ENCODE measurements at regions not wholly inside any gene's neighbourhood (a gene's known extent, or its start where the extent isn't known, plus 50 kb on each side); places are given as distances from the start of the nearest gene placed in this dataset.

GRCh38 chr9:1454616-1455347, 404.6 kb downstream of the DMRT2 start:
- Mint-ChIP-seq H3K4me1 (ENCODE audit: low read depth) (peaks cover 7% of the 10 kb centered on the region), H3K9me3 (no peaks in the 10 kb centered on the region), H3K27me3 (ENCODE audit: insufficient read depth) (peaks cover 8% of the 10 kb centered on the region), H3K36me3 (ENCODE audit: low read depth) (no peaks in the 10 kb centered on the region), H3K4me3 (no peak overlapping the region), H3K27ac (no peak overlapping the region)
- no peak for TF ChIP-seq CTCF (IDR thresholded peaks at IDR 0.05)
- no peak for DNase-seq

GRCh38 chr9:1455766-1456165, 405.6 kb downstream of the DMRT2 start:
- Mint-ChIP-seq H3K9me3 (no peaks in the 10 kb centered on the region), H3K36me3 (ENCODE audit: low read depth) (no peaks in the 10 kb centered on the region), H3K27me3 (ENCODE audit: insufficient read depth) (peaks cover 12% of the 10 kb centered on the region), H3K4me3 (no peak overlapping the region), H3K27ac (no peak overlapping the region), H3K4me1 (ENCODE audit: low read depth) (peaks cover 7% of the 10 kb centered on the region)
- TF ChIP-seq CTCF (IDR thresholded peaks at IDR 0.05), result no peak
- no peak for DNase-seq

- DNase-seq, result no peak
- Mint-ChIP-seq H3K9me3 (no peaks in the 10 kb centered on the region), H3K27me3 (ENCODE audit: insufficient read depth) (peaks cover 11% of the 10 kb centered on the region), H3K4me1 (ENCODE audit: low read depth) (peaks cover 7% of the 10 kb centered on the region), H3K4me3 (no peak overlapping the region), H3K36me3 (ENCODE audit: low read depth) (no peaks in the 10 kb centered on the region), H3K27ac (no peak overlapping the region)
- TF ChIP-seq CTCF (IDR thresholded peaks at IDR 0.05), result no peak
Observed at GRCh38 chr9:1456301-1457024, 406.3 kb downstream of the DMRT2 start.

GRCh38 chr9:1457460-1457859, 407.3 kb downstream of the DMRT2 start:
- H3K27ac Mint-ChIP-seq, result no peak overlapping the region
- TF ChIP-seq CTCF (IDR thresholded peaks at IDR 0.05), result no peak
- peaks cover 7% of the 10 kb centered on the region for H3K4me1 Mint-ChIP-seq (ENCODE audit: low read depth)
- H3K27me3 Mint-ChIP-seq (ENCODE audit: insufficient read depth), result peaks cover 15% of the 10 kb centered on the region
- H3K4me3 Mint-ChIP-seq, result no peak overlapping the region
- H3K36me3 Mint-ChIP-seq (ENCODE audit: low read depth), result no peaks in the 10 kb centered on the region
- no peaks in the 10 kb centered on the region for H3K9me3 Mint-ChIP-seq
- no peak for DNase-seq

- Mint-ChIP-seq H3K4me3 (no peak overlapping the region), H3K27me3 (ENCODE audit: insufficient read depth) (peaks cover 15% of the 10 kb centered on the region), H3K27ac (no peak overlapping the region), H3K36me3 (ENCODE audit: low read depth) (no peaks in the 10 kb centered on the region), H3K9me3 (no peaks in the 10 kb centered on the region), H3K4me1 (ENCODE audit: low read depth) (peaks cover 7% of the 10 kb centered on the region)
- TF ChIP-seq CTCF (IDR thresholded peaks at IDR 0.05), result no peak
- DNase-seq, result peak; percentile 81
Observed at GRCh38 chr9:1458503-1458902, 408.3 kb downstream of the DMRT2 start.
